ENCODE measurements at regions not wholly inside any gene's neighbourhood (a gene's known extent, or its start where the extent isn't known, plus 50 kb on each side); places are given as distances from the start of the nearest gene placed in this dataset.

GRCh38 chr16:64398793-64399192 is 723.1 kb downstream of the CDH11 start:
- no peak for DNase-seq

- DNase-seq: no peak
These were observed 723.8 kb downstream of the CDH11 start for GRCh38 chr16:64397945-64398508.

GRCh38 chr16:64397042-64397441 is 724.8 kb downstream of the CDH11 start:
- no peak for DNase-seq

- DNase-seq: no peak
These were observed 727.8 kb downstream of the CDH11 start for GRCh38 chr16:64394061-64394460.

- no peak for DNase-seq
These were observed 729.4 kb downstream of the CDH11 start for GRCh38 chr16:64392456-64392855.

- no peak for DNase-seq
These were observed 730.7 kb downstream of the CDH11 start for GRCh38 chr16:64391063-64391600.

- no peak for DNase-seq
These were observed 731.8 kb downstream of the CDH11 start for GRCh38 chr16:64390102-64390501.

GRCh38 chr16:64384636-64385035 is 737.2 kb downstream of the CDH11 start:
- DNase-seq: no peak

GRCh38 chr16:64381979-64382378 is 739.9 kb downstream of the CDH11 start:
- no peak for DNase-seq

- DNase-seq: no peak
These were observed 741.1 kb downstream of the CDH11 start for GRCh38 chr16:64380751-64381150.

- DNase-seq: no peak
These were observed 746.4 kb downstream of the CDH11 start for GRCh38 chr16:64375391-64375980.

GRCh38 chr16:64370112-64370511 is 751.8 kb downstream of the CDH11 start:
- no peak for DNase-seq

GRCh38 chr16:64365448-64365931 is 756.4 kb downstream of the CDH11 start:
- no peak for DNase-seq

- DNase-seq: no peak
These were observed 757.0 kb downstream of the CDH11 start for GRCh38 chr16:64364894-64365293.

- DNase-seq: no peak
These were observed 757.4 kb downstream of the CDH11 start for GRCh38 chr16:64364416-64364815.

GRCh38 chr16:64364016-64364415 is 757.8 kb downstream of the CDH11 start:
- no peak for DNase-seq

GRCh38 chr16:64363039-64363438 is 758.8 kb downstream of the CDH11 start:
- no peak for DNase-seq

GRCh38 chr16:64362193-64362592 is 759.7 kb downstream of the CDH11 start:
- DNase-seq: no peak

GRCh38 chr16:64361753-64362152 is 760.1 kb downstream of the CDH11 start:
- DNase-seq: no peak

GRCh38 chr16:64358291-64358690 is 763.6 kb downstream of the CDH11 start:
- DNase-seq: no peak

- no peak for DNase-seq
These were observed 765.6 kb downstream of the CDH11 start for GRCh38 chr16:64356267-64356666.

GRCh38 chr16:64352246-64352645 is 769.6 kb downstream of the CDH11 start:
- no peak for DNase-seq

GRCh38 chr16:64351121-64351520 is 770.7 kb downstream of the CDH11 start:
- DNase-seq: no peak

- no peak for DNase-seq
These were observed 775.8 kb downstream of the CDH11 start for GRCh38 chr16:64346080-64346479.

GRCh38 chr16:64345142-64345541 is 776.7 kb downstream of the CDH11 start:
- DNase-seq: no peak
